Esophagus squamous epithelium (tissue), 4 donors: ENCODE measurements at regions not wholly inside any gene's neighbourhood (a gene's known extent, or its start where the extent isn't known, plus 50 kb on each side); places are given as distances from the start of the nearest gene placed in this dataset.

Experiments
- CTCF ChIP-seq, 6 experiments: fragments of 450-650 bp in 4 of 6; fragments of 200-600 bp in 2 of 6; sonication (generic) in 2 of 6; IDR thresholded peaks; one replicate each; pipeline ENCODE4 v1.5.1; 2016 to 2019; ENCODE audit warnings: antibody characterized with exemption in 6 of 6, mild to moderate bottlenecking in 4 of 6, moderate library complexity in 4 of 6
- POLR2A ChIP-seq, 4 donors: fragments of 450-650 bp; IDR thresholded peaks; one replicate each; pipeline ENCODE4 v1.6.1; 2017; ENCODE audit warnings: antibody characterized with exemption in 4 of 4, mild to moderate bottlenecking in 4 of 4, moderate library complexity in 3 of 4

DNA sequence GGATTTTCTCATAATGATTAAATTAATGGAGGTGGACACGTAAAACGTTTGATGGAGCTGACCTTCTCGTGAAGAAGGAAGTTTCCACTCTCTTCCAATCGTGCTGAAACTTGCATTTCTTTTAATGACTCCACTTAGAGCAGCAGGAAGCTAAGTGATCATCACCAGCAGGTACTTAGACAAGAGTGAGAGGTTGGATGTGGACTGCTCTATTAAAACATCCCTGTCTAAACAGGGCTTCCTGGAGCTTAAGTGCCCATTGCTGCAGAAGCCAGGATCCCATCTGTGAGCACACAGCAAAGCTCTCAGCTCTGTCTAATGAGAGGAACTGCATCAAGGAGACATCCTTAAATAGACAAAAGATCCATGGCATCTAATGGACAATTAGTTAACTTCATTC, 1539.5 kb upstream of the CELF4 start:
- no peak for TF ChIP-seq CTCF (IDR thresholded peaks at IDR 0.05)
- no peak for TF ChIP-seq POLR2A (IDR thresholded peaks at IDR 0.05)
